Astrocyte of the cerebellum (primary cell): ENCODE measurements at regions not wholly inside any gene's neighbourhood (a gene's known extent, or its start where the extent isn't known, plus 50 kb on each side); places are given as distances from the start of the nearest gene placed in this dataset.

Source experiments
- DNase-seq: peaks from one replicate; pipeline ENCODE4 v3.0.0-alpha.2; 2011; ENCODE audit warnings: low read depth
- H3K4me3 ChIP-seq: 2 replicates; pipeline ENCODE4 v1.5.1; 2011; ENCODE audit warnings: mild to moderate bottlenecking, low read depth, low read length, moderate library complexity
- in situ Hi-C: cut with HindIII; loops from 2 replicates; pipeline ENCODE4 v1.10.0; 2017; ENCODE audit warnings: low sequenced_read_pairs
- TF ChIP-seq, protein P1 (sequence below): IDR thresholded peaks from 2 replicates; pipeline ENCODE4 v1.5.1; 2012; ENCODE audit warnings: low read length, low read depth, moderate library complexity, mild to moderate bottlenecking; ENCODE audit errors: missing control alignments

DNA sequence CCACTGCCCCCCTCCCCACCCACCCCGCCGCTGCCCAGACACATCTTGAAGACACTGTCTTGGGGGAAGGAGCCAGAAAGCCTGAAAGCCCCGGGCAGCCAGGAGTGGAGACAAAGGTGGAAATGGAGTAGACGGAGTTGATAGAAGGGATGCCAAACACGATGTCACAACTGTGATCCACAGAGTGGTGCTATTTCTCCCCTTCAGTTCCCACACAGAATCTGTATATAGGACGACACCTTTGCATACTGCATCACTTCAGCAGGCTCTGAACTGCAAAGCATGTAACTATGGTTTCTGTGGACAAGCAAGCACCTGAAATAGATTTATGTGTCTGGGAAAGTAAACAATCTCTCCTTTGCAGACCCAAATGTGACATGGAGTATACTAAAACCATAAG lies 56.4 kb upstream of the F13A1 start:
- TF ChIP-seq, protein P1, sequence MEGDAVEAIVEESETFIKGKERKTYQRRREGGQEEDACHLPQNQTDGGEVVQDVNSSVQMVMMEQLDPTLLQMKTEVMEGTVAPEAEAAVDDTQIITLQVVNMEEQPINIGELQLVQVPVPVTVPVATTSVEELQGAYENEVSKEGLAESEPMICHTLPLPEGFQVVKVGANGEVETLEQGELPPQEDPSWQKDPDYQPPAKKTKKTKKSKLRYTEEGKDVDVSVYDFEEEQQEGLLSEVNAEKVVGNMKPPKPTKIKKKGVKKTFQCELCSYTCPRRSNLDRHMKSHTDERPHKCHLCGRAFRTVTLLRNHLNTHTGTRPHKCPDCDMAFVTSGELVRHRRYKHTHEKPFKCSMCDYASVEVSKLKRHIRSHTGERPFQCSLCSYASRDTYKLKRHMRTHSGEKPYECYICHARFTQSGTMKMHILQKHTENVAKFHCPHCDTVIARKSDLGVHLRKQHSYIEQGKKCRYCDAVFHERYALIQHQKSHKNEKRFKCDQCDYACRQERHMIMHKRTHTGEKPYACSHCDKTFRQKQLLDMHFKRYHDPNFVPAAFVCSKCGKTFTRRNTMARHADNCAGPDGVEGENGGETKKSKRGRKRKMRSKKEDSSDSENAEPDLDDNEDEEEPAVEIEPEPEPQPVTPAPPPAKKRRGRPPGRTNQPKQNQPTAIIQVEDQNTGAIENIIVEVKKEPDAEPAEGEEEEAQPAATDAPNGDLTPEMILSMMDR, result no peak
- DNase-seq, result no peak
- in situ Hi-C loops, result no loop called here
- H3K4me3 ChIP-seq, result no peak overlapping the region

DNA sequence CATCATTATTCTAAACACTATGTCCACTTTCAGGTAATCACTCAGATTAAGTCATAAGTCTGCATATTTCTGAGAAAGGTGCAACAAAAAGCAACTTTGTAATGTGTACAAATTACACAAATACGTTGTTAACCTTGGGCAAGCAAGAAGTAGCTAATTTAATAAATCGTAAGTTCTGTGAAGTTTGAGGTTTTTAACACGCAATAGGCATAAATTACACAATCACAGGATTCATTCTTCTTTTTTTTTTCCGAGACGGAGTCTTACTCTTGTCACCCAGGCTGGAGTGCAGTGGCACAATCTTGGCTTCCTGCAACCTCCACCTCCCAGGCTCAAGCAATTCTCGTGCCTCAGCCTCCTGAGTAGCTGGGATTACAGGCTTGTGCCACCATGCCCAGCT lies 57.2 kb upstream of the F13A1 start:
- no peak overlapping the region for H3K4me3 ChIP-seq
- in situ Hi-C loops, result no loop called here
- DNase-seq, result no peak
- TF ChIP-seq, protein P1, result no peak

- in situ Hi-C loops, result no loop called here
- DNase-seq, result peak; percentile 3
- TF ChIP-seq, protein P1, result no peak
- H3K4me3 ChIP-seq, result no peak overlapping the region
Observed at GRCh38 chr6:6379573-6379972, 59.1 kb upstream of the F13A1 start.

- TF ChIP-seq, protein P1, result no peak
- in situ Hi-C loops, result no loop called here
- no peak overlapping the region for H3K4me3 ChIP-seq
- no peak for DNase-seq
Observed at GRCh38 chr6:6384520-6384919, 64.1 kb upstream of the F13A1 start.

GRCh38 chr6:6386010-6386409 lies 65.5 kb upstream of the F13A1 start:
- DNase-seq, result no peak
- in situ Hi-C loops, result no loop called here
- H3K4me3 ChIP-seq, result no peak overlapping the region

DNA sequence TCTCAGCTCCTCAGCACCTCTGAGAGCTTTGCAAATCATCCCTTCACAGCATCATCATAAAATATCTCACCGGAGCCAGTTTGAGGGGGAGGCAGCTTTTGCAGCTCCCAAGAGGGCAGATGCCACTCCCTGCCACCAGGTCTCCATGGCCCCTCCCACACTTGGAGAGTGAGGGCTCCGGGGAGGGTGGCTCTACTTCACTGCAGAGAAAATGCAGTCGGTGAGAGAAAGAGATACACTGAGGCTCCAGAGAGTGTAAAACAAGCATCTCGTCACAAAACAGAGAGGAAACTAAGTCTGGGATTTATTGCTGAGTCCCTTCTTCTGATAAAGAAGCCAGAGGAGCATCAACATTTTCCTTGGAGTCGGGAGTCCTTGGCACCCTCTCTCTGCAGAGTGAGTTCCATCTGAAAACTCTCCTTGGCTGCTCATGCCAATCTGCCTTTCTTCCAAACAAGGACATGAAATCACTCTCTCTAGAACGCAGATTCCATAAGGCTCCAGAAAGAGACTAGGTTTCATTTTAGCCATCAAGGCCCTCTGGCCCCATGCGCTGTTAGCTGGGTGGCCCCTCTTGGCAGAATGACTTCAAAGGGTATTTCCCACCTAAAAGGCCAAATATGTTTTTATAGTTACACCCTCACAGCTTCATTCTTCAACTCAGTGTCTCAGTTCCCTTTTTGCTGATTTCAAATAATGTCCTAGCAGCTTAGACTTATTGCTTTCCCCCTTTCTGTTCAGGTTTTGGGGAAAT lies 70.6 kb upstream of the F13A1 start:
- TF ChIP-seq, protein P1, result no peak
- DNase-seq, result no peak
- in situ Hi-C loops, result no loop called here
- no peak overlapping the region for H3K4me3 ChIP-seq

More at GRCh38 chr6:6386010-6386409, 65.5 kb upstream of the F13A1 start:
- TF ChIP-seq, protein P1, result no peak
